Stomach (tissue), 8 donors: ENCODE measurements at regions not wholly inside any gene's neighbourhood (a gene's known extent, or its start where the extent isn't known, plus 50 kb on each side); places are given as distances from the start of the nearest gene placed in this dataset.

Experiments
- DNase-seq, 2 donors: peaks; one replicate each; pipeline versions ENCODE4 v3.0.0 to v3.0.0-alpha.2; 2013 to 2019
- H3K27ac ChIP-seq, 5 donors: fragments of 200-600 bp in 4 of 5; sonication (generic) in 4 of 5; one replicate each; pipeline ENCODE4 v1.5.1; 2013 to 2019; ENCODE audit warnings: mild to moderate bottlenecking in 1 of 5, moderate library complexity in 1 of 5
- H3K27me3 ChIP-seq, 3 donors: fragments of 200-600 bp; sonication (generic); one replicate each; pipeline ENCODE4 v1.5.1; 2017 to 2019; ENCODE audit warnings: mixed run types in 1 of 3
- H3K36me3 ChIP-seq, 4 donors: fragments of 200-600 bp; sonication (generic); 1 replicate in 3 of 4; 2 replicates in 1 of 4; pipeline ENCODE4 v1.5.1; 2016 to 2019
- H3K4me1 ChIP-seq, 4 donors: fragments of 200-600 bp; sonication (generic); one replicate each; pipeline ENCODE4 v1.5.1; 2016 to 2019
- H3K4me3 ChIP-seq, 4 donors: fragments of 200-600 bp; sonication (generic) in 3 of 4; one replicate each; pipeline ENCODE4 v1.5.1; 2016 to 2019; ENCODE audit warnings: mild to moderate bottlenecking in 1 of 4
- H3K9me3 ChIP-seq, 4 donors: fragments of 200-600 bp; sonication (generic); one replicate each; pipeline ENCODE4 v1.5.1; 2016 to 2019
- EP300 ChIP-seq: sonication (generic); formaldehyde crosslinking; IDR thresholded peaks from one replicate; pipeline ENCODE4 v1.6.1; 2017; ENCODE audit warnings: antibody characterized with exemption
- POLR2A ChIP-seq, 4 donors: fragments of 450-650 bp; IDR thresholded peaks; one replicate each; pipeline ENCODE4 v1.6.1; 2016; ENCODE audit warnings: antibody characterized with exemption in 4 of 4, control low read depth in 2 of 4, mild to moderate bottlenecking in 1 of 4, moderate library complexity in 1 of 4
- POLR2AphosphoS5 ChIP-seq, 3 donors: sonication (generic); formaldehyde crosslinking; IDR thresholded peaks; one replicate each; pipeline ENCODE4 v1.6.1; 2016; ENCODE audit warnings: antibody characterized with exemption in 3 of 3
- WGBS, 5 donors: extraction: QIAGEN DNeasy Blood & Tissue Kit in 3 of 5; methylation state at CpG; one replicate each; pipeline versions ENCODE4 v1.1.5 to v1.1.7; 2013 to 2018; 5-methylcytosine and 5-hydroxymethylcytosine counted together
- intact Hi-C: fragments of 100-400 bp; cut with DNase I; formaldehyde crosslinking; loops from one replicate; pipeline ENCODE4 v1.15.1; 2023; ENCODE audit warnings: low total_unique reads
- TF ChIP-seq, protein P1 (sequence below), 7 experiments: fragments of 450-650 bp in 4 of 7; fragments of 200-600 bp in 3 of 7; sonication (generic) in 3 of 7; IDR thresholded peaks; one replicate each; pipeline ENCODE4 v1.5.1; 2016 to 2019; ENCODE audit warnings: antibody characterized with exemption in 7 of 7, control low read depth in 2 of 7, mild to moderate bottlenecking in 1 of 7
- donor health status: healthy with polysubstance abuse.
- donor health status: Bipolar disorder and iron deficiency.
- donor health status: healthy.

- Histone ChIP-seq H3K27me3 (no peaks in the 10 kb centered on the region), H3K4me3 (no peak overlapping the region), H3K9me3 (no peaks in the 10 kb centered on the region), H3K36me3 (no peaks in the 10 kb centered on the region), H3K27ac (no peak overlapping the region), H3K4me1 (no peaks in the 10 kb centered on the region)
- DNase-seq: no peak
- intact Hi-C loops: no loop called here
- no peak for TF ChIP-seq EP300
- TF ChIP-seq POLR2AphosphoS5 (IDR thresholded peaks at IDR 0.05): no peak
- TF ChIP-seq, protein P1, sequence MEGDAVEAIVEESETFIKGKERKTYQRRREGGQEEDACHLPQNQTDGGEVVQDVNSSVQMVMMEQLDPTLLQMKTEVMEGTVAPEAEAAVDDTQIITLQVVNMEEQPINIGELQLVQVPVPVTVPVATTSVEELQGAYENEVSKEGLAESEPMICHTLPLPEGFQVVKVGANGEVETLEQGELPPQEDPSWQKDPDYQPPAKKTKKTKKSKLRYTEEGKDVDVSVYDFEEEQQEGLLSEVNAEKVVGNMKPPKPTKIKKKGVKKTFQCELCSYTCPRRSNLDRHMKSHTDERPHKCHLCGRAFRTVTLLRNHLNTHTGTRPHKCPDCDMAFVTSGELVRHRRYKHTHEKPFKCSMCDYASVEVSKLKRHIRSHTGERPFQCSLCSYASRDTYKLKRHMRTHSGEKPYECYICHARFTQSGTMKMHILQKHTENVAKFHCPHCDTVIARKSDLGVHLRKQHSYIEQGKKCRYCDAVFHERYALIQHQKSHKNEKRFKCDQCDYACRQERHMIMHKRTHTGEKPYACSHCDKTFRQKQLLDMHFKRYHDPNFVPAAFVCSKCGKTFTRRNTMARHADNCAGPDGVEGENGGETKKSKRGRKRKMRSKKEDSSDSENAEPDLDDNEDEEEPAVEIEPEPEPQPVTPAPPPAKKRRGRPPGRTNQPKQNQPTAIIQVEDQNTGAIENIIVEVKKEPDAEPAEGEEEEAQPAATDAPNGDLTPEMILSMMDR (IDR thresholded peaks at IDR 0.05): no peak
- no peak for TF ChIP-seq POLR2A (IDR thresholded peaks at IDR 0.05)
- WGBS, 5 donors: 84 to 93% (median 91%) methylated on average over 4 of the region's 4 CpGs
Observed at GRCh38 chr5:52043137-52043536, 659.9 kb downstream of the ISL1 start.

- Histone ChIP-seq H3K4me3 (no peak overlapping the region), H3K27ac (no peak overlapping the region), H3K36me3 (no peaks in the 10 kb centered on the region), H3K9me3 (no peaks in the 10 kb centered on the region), H3K27me3 (no peaks in the 10 kb centered on the region), H3K4me1 (no peaks in the 10 kb centered on the region)
- intact Hi-C loops: no loop called here
- 83 to 89% (median 88%) methylated on average over 3 of the region's 3 CpGs for WGBS, 5 donors
- peak in 1 of 2 donors; percentile 7 for DNase-seq
- TF ChIP-seq POLR2A (IDR thresholded peaks at IDR 0.05) (no peak), EP300 (no peak), POLR2AphosphoS5 (IDR thresholded peaks at IDR 0.05) (no peak)
- TF ChIP-seq, protein P1 (IDR thresholded peaks at IDR 0.05): no peak
Observed at GRCh38 chr5:52043543-52043942, 660.3 kb downstream of the ISL1 start.

- H3K9me3 ChIP-seq: no peaks in the 10 kb centered on the region
- 88 to 98% (median 89%) methylated on average over 3 of the region's 3 CpGs for WGBS, 5 donors
- H3K4me1 ChIP-seq: no peaks in the 10 kb centered on the region
- no peak overlapping the region for H3K4me3 ChIP-seq
- H3K36me3 ChIP-seq: no peaks in the 10 kb centered on the region
- intact Hi-C loops: no loop called here
- no peak for DNase-seq
- TF ChIP-seq, protein P1 (IDR thresholded peaks at IDR 0.05): no peak
- no peak for TF ChIP-seq POLR2AphosphoS5 (IDR thresholded peaks at IDR 0.05)
- no peak for TF ChIP-seq EP300
- no peak for TF ChIP-seq POLR2A (IDR thresholded peaks at IDR 0.05)
- no peak overlapping the region for H3K27ac ChIP-seq
- no peaks in the 10 kb centered on the region for H3K27me3 ChIP-seq
Observed at GRCh38 chr5:52051759-52052158, 668.5 kb downstream of the ISL1 start.

GRCh38 chr5:52063186-52063585, 679.9 kb downstream of the ISL1 start:
- intact Hi-C loops: no loop called here
- Histone ChIP-seq H3K4me1 (no peaks in the 10 kb centered on the region), H3K27ac (no peak overlapping the region), H3K9me3 (peaks cover 0 to 11% (median 0%) of the 10 kb centered on the region in 4 donors), H3K4me3 (no peak overlapping the region), H3K27me3 (no peaks in the 10 kb centered on the region), H3K36me3 (no peaks in the 10 kb centered on the region)
- no peak for TF ChIP-seq POLR2A (IDR thresholded peaks at IDR 0.05)
- TF ChIP-seq, protein P1 (IDR thresholded peaks at IDR 0.05): no peak
- no peak for TF ChIP-seq EP300
- no peak for TF ChIP-seq POLR2AphosphoS5 (IDR thresholded peaks at IDR 0.05)
- DNase-seq: no peak
- 74 to 85% (median 80%) methylated on average over 4 of the region's 4 CpGs for WGBS, 5 donors
